Nephron (organoid): ENCODE measurements at regions not wholly inside any gene's neighbourhood (a gene's known extent, or its start where the extent isn't known, plus 50 kb on each side); places are given as distances from the start of the nearest gene placed in this dataset.

ENCODE experiments used
- H3K27ac Mint-ChIP-seq, 3 experiments: 2 replicates each; pipeline ENCODE4 v1.8.0; 2020; ENCODE audit warnings: mixed read lengths in 3 of 3, mild to moderate bottlenecking in 2 of 3, moderate library complexity in 1 of 3
- H3K27me3 Mint-ChIP-seq: 2 replicates; pipeline ENCODE4 v1.8.0; 2021; ENCODE audit warnings: low read depth, mild to moderate bottlenecking, moderate library complexity, mixed read lengths
- H3K36me3 Mint-ChIP-seq: 2 replicates; pipeline ENCODE4 v1.8.0; 2020; ENCODE audit warnings: low read depth, mixed read lengths
- H3K4me1 Mint-ChIP-seq: 2 replicates; pipeline ENCODE4 v1.8.0; 2020; ENCODE audit warnings: mixed read lengths
- H3K4me3 Mint-ChIP-seq, 3 experiments: 2 replicates each; pipeline ENCODE4 v1.8.0; 2020; ENCODE audit warnings: mild to moderate bottlenecking in 3 of 3, mixed read lengths in 3 of 3, moderate library complexity in 2 of 3
- H3K9me3 Mint-ChIP-seq: 2 replicates; pipeline ENCODE4 v1.8.0; 2020; ENCODE audit warnings: mixed read lengths
- TF ChIP-seq, protein P1 (sequence below), 3 experiments: fragments of 200-600 bp; sonication (generic); IDR thresholded peaks; one replicate each; pipeline ENCODE4 v1.5.0; 2021; ENCODE audit warnings: antibody characterized with exemption in 3 of 3; ENCODE audit not compliant: unreplicated experiment in 3 of 3

DNA sequence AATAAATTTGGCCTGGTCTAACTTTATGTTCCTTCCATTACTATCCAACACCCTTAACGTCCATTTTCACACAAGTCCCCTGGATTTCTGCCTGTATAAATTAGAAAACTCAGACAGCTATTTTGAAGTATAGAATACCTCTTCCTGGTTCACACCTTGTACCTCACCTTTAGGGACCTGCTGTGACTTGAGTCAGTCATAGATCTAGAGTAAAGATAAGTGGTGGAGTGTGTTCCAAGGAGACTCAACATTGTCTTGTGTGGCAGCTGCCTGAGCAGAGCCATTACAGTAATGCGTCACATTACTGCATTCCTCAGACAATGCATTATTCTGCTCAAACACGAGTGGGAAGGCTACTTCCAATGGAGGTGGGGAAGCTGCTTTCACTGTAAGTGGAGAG, 513.9 kb downstream of the ADRA2A start:
- Mint-ChIP-seq H3K27me3 (no peaks in the 10 kb centered on the region), H3K4me3 (no peak overlapping the region), H3K36me3 (no peaks in the 10 kb centered on the region), H3K4me1 (no peaks in the 10 kb centered on the region), H3K27ac (no peak overlapping the region), H3K9me3 (peaks cover 5% of the 10 kb centered on the region)
- TF ChIP-seq, protein P1, sequence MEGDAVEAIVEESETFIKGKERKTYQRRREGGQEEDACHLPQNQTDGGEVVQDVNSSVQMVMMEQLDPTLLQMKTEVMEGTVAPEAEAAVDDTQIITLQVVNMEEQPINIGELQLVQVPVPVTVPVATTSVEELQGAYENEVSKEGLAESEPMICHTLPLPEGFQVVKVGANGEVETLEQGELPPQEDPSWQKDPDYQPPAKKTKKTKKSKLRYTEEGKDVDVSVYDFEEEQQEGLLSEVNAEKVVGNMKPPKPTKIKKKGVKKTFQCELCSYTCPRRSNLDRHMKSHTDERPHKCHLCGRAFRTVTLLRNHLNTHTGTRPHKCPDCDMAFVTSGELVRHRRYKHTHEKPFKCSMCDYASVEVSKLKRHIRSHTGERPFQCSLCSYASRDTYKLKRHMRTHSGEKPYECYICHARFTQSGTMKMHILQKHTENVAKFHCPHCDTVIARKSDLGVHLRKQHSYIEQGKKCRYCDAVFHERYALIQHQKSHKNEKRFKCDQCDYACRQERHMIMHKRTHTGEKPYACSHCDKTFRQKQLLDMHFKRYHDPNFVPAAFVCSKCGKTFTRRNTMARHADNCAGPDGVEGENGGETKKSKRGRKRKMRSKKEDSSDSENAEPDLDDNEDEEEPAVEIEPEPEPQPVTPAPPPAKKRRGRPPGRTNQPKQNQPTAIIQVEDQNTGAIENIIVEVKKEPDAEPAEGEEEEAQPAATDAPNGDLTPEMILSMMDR (IDR thresholded peaks at IDR 0.05; ENCODE audit: unreplicated experiment in 3 of 3): no peak

GRCh38 chr10:111593578-111593977, 516.7 kb downstream of the ADRA2A start:
- Mint-ChIP-seq H3K36me3 (no peaks in the 10 kb centered on the region), H3K4me3 (no peak overlapping the region), H3K27ac (no peak overlapping the region), H3K9me3 (peaks cover 5% of the 10 kb centered on the region), H3K4me1 (no peaks in the 10 kb centered on the region), H3K27me3 (peaks cover 4% of the 10 kb centered on the region)
- TF ChIP-seq, protein P1 (IDR thresholded peaks at IDR 0.05; ENCODE audit: unreplicated experiment in 3 of 3): no peak

GRCh38 chr10:111595173-111595572, 518.3 kb downstream of the ADRA2A start:
- H3K9me3 Mint-ChIP-seq: peaks cover 5% of the 10 kb centered on the region
- peaks cover 4% of the 10 kb centered on the region for H3K27me3 Mint-ChIP-seq
- H3K36me3 Mint-ChIP-seq: no peaks in the 10 kb centered on the region
- no peak overlapping the region for H3K4me3 Mint-ChIP-seq
- TF ChIP-seq, protein P1 (IDR thresholded peaks at IDR 0.05; ENCODE audit: unreplicated experiment in 3 of 3): no peak
- no peak overlapping the region for H3K27ac Mint-ChIP-seq
- no peaks in the 10 kb centered on the region for H3K4me1 Mint-ChIP-seq

DNA sequence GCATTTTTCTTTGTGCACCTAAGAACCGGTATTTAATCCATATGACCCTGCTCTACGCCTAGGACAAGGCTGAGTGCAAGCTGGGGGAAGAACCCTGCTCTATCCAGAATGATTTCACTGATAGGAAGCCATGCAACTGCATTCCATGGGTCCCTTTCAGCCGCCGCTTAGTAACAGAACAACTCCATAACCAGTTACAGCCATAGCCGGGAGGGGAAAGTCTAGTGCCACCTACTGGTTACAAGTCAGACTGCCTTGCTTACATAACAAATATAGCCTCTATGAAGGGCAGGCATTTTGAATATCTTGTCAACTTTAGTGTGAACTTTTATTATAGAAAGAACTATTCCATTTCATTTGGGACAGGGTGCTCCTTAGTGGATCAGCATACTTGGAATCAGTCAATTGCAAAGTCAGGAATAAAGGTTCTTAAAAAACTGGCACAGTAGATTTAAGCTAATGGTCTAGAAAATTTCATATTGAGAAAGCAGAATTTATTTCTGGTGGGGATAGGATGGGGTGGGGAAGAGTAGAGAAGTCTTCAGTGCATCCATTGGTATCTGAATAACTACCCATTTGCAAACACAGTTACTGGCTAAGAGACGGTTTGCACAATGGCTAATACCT, 521.7 kb downstream of the ADRA2A start:
- Mint-ChIP-seq H3K27me3 (peaks cover 4% of the 10 kb centered on the region), H3K4me3 (no peak overlapping the region), H3K4me1 (no peaks in the 10 kb centered on the region), H3K36me3 (no peaks in the 10 kb centered on the region), H3K27ac (no peak overlapping the region), H3K9me3 (no peaks in the 10 kb centered on the region)
- TF ChIP-seq, protein P1 (IDR thresholded peaks at IDR 0.05; ENCODE audit: unreplicated experiment in 3 of 3): peak; percentile 86 to 89 (median 87)

- Mint-ChIP-seq H3K4me3 (no peak overlapping the region), H3K4me1 (no peaks in the 10 kb centered on the region), H3K9me3 (no peaks in the 10 kb centered on the region), H3K36me3 (no peaks in the 10 kb centered on the region), H3K27me3 (peaks cover 4% of the 10 kb centered on the region), H3K27ac (no peak overlapping the region)
- TF ChIP-seq, protein P1 (IDR thresholded peaks at IDR 0.05; ENCODE audit: unreplicated experiment in 3 of 3): no peak
Measured at GRCh38 chr10:111599943-111600342, 523.1 kb downstream of the ADRA2A start.

- no peaks in the 10 kb centered on the region for H3K36me3 Mint-ChIP-seq
- H3K9me3 Mint-ChIP-seq: no peaks in the 10 kb centered on the region
- peaks cover 4% of the 10 kb centered on the region for H3K27me3 Mint-ChIP-seq
Measured at GRCh38 chr10:111600772-111601171, 523.9 kb downstream of the ADRA2A start.

More at GRCh38 chr10:111600772-111601171, 523.9 kb downstream of the ADRA2A start:
- Mint-ChIP-seq H3K4me1 (no peaks in the 10 kb centered on the region), H3K27ac (no peak overlapping the region), H3K4me3 (no peak overlapping the region)
- TF ChIP-seq, protein P1 (IDR thresholded peaks at IDR 0.05; ENCODE audit: unreplicated experiment in 3 of 3): no peak
